Fibroblast of lung (primary cell): ENCODE measurements at regions not wholly inside any gene's neighbourhood (a gene's known extent, or its start where the extent isn't known, plus 50 kb on each side); places are given as distances from the start of the nearest gene placed in this dataset.

Experiments
- EZH2 ChIP-seq: IDR thresholded peaks from 2 replicates; pipeline ENCODE4 v1.5.1; 2012; ENCODE audit warnings: low read length, control low read depth, mild to moderate bottlenecking; ENCODE audit errors: missing control alignments
- TF ChIP-seq, protein P1 (sequence below), 2 donors: IDR thresholded peaks in 1 of 2; conservative IDR thresholded peaks in 1 of 2; 1 replicate in 1 of 2; 2 replicates in 1 of 2; pipeline ENCODE4 v1.5.1; 2011 to 2012; ENCODE audit warnings: low read length in 2 of 2, control low read depth in 1 of 2, inconsistent platforms in 1 of 2, low read depth in 1 of 2, mild to moderate bottlenecking in 1 of 2

- TF ChIP-seq, protein P1, sequence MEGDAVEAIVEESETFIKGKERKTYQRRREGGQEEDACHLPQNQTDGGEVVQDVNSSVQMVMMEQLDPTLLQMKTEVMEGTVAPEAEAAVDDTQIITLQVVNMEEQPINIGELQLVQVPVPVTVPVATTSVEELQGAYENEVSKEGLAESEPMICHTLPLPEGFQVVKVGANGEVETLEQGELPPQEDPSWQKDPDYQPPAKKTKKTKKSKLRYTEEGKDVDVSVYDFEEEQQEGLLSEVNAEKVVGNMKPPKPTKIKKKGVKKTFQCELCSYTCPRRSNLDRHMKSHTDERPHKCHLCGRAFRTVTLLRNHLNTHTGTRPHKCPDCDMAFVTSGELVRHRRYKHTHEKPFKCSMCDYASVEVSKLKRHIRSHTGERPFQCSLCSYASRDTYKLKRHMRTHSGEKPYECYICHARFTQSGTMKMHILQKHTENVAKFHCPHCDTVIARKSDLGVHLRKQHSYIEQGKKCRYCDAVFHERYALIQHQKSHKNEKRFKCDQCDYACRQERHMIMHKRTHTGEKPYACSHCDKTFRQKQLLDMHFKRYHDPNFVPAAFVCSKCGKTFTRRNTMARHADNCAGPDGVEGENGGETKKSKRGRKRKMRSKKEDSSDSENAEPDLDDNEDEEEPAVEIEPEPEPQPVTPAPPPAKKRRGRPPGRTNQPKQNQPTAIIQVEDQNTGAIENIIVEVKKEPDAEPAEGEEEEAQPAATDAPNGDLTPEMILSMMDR (conservative IDR thresholded peaks at IDR 0.05 in 1 of 2, IDR thresholded peaks at IDR 0.05 in 1 of 2; ENCODE audit: low read depth in 1 of 2, low read length in 2 of 2), result no peak
- TF ChIP-seq EZH2, result no peak
These were observed 416.7 kb downstream of the ARL4A start for GRCh38 chr7:13104128-13104527.
